ENCODE measurements at regions not wholly inside any gene's neighbourhood (a gene's known extent, or its start where the extent isn't known, plus 50 kb on each side); places are given as distances from the start of the nearest gene placed in this dataset.

DNA sequence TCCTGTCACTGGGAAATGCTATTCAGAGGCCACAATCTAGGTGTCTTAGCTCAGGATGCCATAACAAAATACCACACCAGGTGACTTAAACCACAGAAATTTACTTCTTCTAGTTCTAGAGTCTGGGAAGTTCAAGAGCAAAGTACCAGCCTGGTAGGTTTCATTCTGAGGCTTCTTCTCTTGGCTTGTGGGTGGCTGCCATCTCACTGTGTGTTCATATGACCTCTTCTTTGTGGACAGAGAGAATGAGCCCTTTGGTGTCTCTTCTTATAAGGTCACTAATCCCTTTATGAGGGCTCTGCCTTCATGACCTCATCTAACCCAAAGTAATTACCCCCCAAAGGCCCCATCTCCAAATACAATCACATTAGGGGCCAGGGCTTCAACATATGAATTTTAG is 57.3 kb downstream of the RHOB start:
- TF ChIP-seq, protein P1, sequence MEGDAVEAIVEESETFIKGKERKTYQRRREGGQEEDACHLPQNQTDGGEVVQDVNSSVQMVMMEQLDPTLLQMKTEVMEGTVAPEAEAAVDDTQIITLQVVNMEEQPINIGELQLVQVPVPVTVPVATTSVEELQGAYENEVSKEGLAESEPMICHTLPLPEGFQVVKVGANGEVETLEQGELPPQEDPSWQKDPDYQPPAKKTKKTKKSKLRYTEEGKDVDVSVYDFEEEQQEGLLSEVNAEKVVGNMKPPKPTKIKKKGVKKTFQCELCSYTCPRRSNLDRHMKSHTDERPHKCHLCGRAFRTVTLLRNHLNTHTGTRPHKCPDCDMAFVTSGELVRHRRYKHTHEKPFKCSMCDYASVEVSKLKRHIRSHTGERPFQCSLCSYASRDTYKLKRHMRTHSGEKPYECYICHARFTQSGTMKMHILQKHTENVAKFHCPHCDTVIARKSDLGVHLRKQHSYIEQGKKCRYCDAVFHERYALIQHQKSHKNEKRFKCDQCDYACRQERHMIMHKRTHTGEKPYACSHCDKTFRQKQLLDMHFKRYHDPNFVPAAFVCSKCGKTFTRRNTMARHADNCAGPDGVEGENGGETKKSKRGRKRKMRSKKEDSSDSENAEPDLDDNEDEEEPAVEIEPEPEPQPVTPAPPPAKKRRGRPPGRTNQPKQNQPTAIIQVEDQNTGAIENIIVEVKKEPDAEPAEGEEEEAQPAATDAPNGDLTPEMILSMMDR (IDR thresholded peaks at IDR 0.05), result no peak
- no peak for TF ChIP-seq POLR2A (IDR thresholded peaks at IDR 0.05)

Measured in thyroid gland (tissue), 4 donors.